K562 (cell line): ENCODE measurements at regions not wholly inside any gene's neighbourhood (a gene's known extent, or its start where the extent isn't known, plus 50 kb on each side); places are given as distances from the start of the nearest gene placed in this dataset.

ENCODE experiments used
- ATAC-seq: fragments of 200-7000 bp; cut with Tn5 transposase; 3 replicates; pipeline ENCODE4 v1.9.1; 2020; ENCODE audit warnings: moderate library complexity
- BruUV-seq: library from RNA; stranded (reverse); fragments of 400-500 nt; replicated peaks from 2 replicates; lab custom pipeline; 2021; lab: Mats Ljungman, UMichigan
- CTCF ChIA-PET: fragments of 300-600 bp; formaldehyde crosslinking; extraction: SDS; loops from one replicate; lab custom pipeline; 2021; ENCODE audit warnings: low intra/inter-chr PET ratio; lab: Yijun Ruan, JAX
- POLR2A ChIA-PET: fragments of 300-600, 350-650 bp; sonication (Branson Sonifier 250); formaldehyde crosslinking; extraction: SDS; loops from one replicate; lab custom pipeline; 2021; ENCODE audit warnings: antibody characterized with exemption, inconsistent platforms; lab: Yijun Ruan, JAX
- DNase-seq, 4 experiments: peaks; one replicate each; pipeline versions ENCODE4 v3.0.0 to v3.0.0-alpha.2; 2011 to 2018; ENCODE audit warnings: low spot score in 3 of 4, mixed read lengths in 3 of 4; ENCODE audit errors: extremely low read depth in 1 of 4
- FAIRE-seq: peaks from 2 replicates; lab custom pipeline; 2011; peaks lifted over from hg19 to GRCh38; lab: Jason Lieb, UNC
- H2AFZ ChIP-seq: 2 replicates; pipeline ENCODE4 v1.6.0; 2011; ENCODE audit warnings: low read depth, low read length, control low read depth, inconsistent platforms
- H3K27ac ChIP-seq: fragments of 200-600 bp; 3 replicates; pipeline ENCODE4 v1.8.0; 2011; ENCODE audit warnings: low read depth, mild to moderate bottlenecking, control low read depth, inconsistent platforms, low read length, moderate library complexity, mixed read lengths; ENCODE audit errors: extremely low read depth
- H3K27me3 ChIP-seq, 2 experiments: fragments of 300-600 bp in 1 of 2; 2 replicates in 1 of 2; 3 replicates in 1 of 2; pipeline versions ENCODE4 v1.6.0 to v1.8.0; 2011; ENCODE audit warnings: inconsistent platforms in 2 of 2, low read length in 2 of 2, mild to moderate bottlenecking in 1 of 2, mixed read lengths in 1 of 2, moderate library complexity in 1 of 2; ENCODE audit not compliant: control insufficient read depth in 2 of 2, insufficient read depth in 2 of 2
- H3K36me3 ChIP-seq: fragments of 300-600 bp; 3 replicates; pipeline ENCODE4 v1.8.0; 2011; ENCODE audit warnings: mild to moderate bottlenecking, low read length, inconsistent platforms; ENCODE audit not compliant: control insufficient read depth, insufficient read depth
- H3K4me1 ChIP-seq, 2 experiments: fragments of 200-600 bp in 1 of 2; replicated peaks in 1 of 2; 2 replicates in 1 of 2; 3 replicates in 1 of 2; pipeline versions ENCODE4 v1.5.1 to v1.8.0; 2011; ENCODE audit warnings: inconsistent platforms in 2 of 2, low read length in 2 of 2, mild to moderate bottlenecking in 1 of 2, mixed read lengths in 1 of 2, moderate library complexity in 1 of 2; ENCODE audit not compliant: control insufficient read depth in 2 of 2, insufficient read depth in 2 of 2
- H3K4me2 ChIP-seq: 2 replicates; pipeline ENCODE4 v1.6.1; 2011; ENCODE audit warnings: low read length, control low read depth, inconsistent platforms, mixed read lengths; ENCODE audit not compliant: insufficient read depth
- H3K4me3 ChIP-seq: fragments of 200-600 bp; sonication (generic), shearing (Covaris generic); 2 replicates; pipeline ENCODE4 v1.5.1; 2016; ENCODE audit warnings: control low read depth, inconsistent platforms
- H3K79me2 ChIP-seq: fragments of 200-600 bp; 3 replicates; pipeline ENCODE4 v1.8.0; 2011; ENCODE audit warnings: low read length, inconsistent platforms; ENCODE audit not compliant: control insufficient read depth, insufficient read depth
- H3K9ac ChIP-seq, 2 experiments: 2 replicates each; pipeline versions ENCODE4 v1.6.0 to v1.6.1; 2011; ENCODE audit warnings: low read depth in 2 of 2, low read length in 2 of 2, control low read depth in 1 of 2, inconsistent platforms in 1 of 2, mild to moderate bottlenecking in 1 of 2, mixed read lengths in 1 of 2; ENCODE audit not compliant: insufficient read depth in 1 of 2
- H3K9me1 ChIP-seq: one replicate; pipeline ENCODE4 v1.6.0; 2011; ENCODE audit warnings: inconsistent platforms, mild to moderate bottlenecking, low read length, moderate library complexity; ENCODE audit not compliant: control insufficient read depth, insufficient read depth
- H3K9me3 ChIP-seq: replicated peaks from 2 replicates; pipeline ENCODE4 v1.5.1; 2011; ENCODE audit warnings: low read depth, low read length, inconsistent platforms; ENCODE audit not compliant: control insufficient read depth, insufficient read depth
- H4K20me1 ChIP-seq: replicated peaks from 2 replicates; pipeline ENCODE4 v1.6.1; 2011; ENCODE audit warnings: low read length, inconsistent platforms, mixed read lengths; ENCODE audit not compliant: control insufficient read depth, insufficient read depth
- REST ChIP-seq, 2 experiments: fragments of 450-650 bp; formaldehyde crosslinking in 1 of 2; IDR thresholded peaks; 2 replicates each; pipeline versions ENCODE4 v1.4.0 to v1.6.1; 2014 to 2020; ENCODE audit warnings: mild to moderate bottlenecking in 2 of 2, borderline replicate concordance in 1 of 2, low read depth in 1 of 2
- SPI1 ChIP-seq: IDR thresholded peaks from 2 replicates; pipeline ENCODE4 v1.6.1; 2011; ENCODE audit warnings: low read depth, low read length, control low read depth, borderline replicate concordance
- TFAM ChIP-seq: fragments of 250-450 bp; sonication (Bioruptor Pico); conservative IDR thresholded peaks from 2 replicates; pipeline ENCODE4 v1.5.0; 2021; ENCODE audit warnings: mild to moderate bottlenecking, moderate library complexity
- THRA ChIP-seq: fragments of 450-650 bp; IDR thresholded peaks from 2 replicates; pipeline ENCODE4 v1.6.1; 2017; ENCODE audit warnings: mild to moderate bottlenecking, moderate library complexity
- WGBS: fragments of 100-300 bp; shearing (Covaris generic); methylation state at CpG from one replicate; pipeline ENCODE4 v1.1.6; 2016; ENCODE audit warnings: low coverage, mixed read lengths; ENCODE audit not compliant: insufficient coverage; ENCODE audit errors: missing lambda C conversion rate; 5-methylcytosine and 5-hydroxymethylcytosine counted together
- in situ Hi-C: fragments of 300-500 bp; cut with MboI; formaldehyde crosslinking; loops from 4 replicates; pipeline ENCODE4 v1.15.0; 2018; ENCODE audit warnings: inconsistent platforms, mixed read lengths
- intact Hi-C: fragments of 100-400 bp; cut with micrococcal nuclease; formaldehyde crosslinking; loops from 2 replicates; pipeline ENCODE4 v1.14.2; 2022

- intact Hi-C loops: no loop called here
- BruUV-seq: no TSS peak
These were observed 191.8 kb upstream of the ARG1 start for GRCh38 chr6:131381052-131381708.

GRCh38 chr6:131381709-131382093, 191.3 kb upstream of the ARG1 start:
- Histone ChIP-seq H3K27ac (no peak overlapping the region), H3K4me2 (no peak overlapping the region), H3K79me2 (no peaks in the 10 kb centered on the region), H3K9me1 (no peaks in the 10 kb centered on the region), H3K27me3 (peaks cover 15 to 36% of the 10 kb centered on the region in 2 experiments; a peak in 4 of 5 replicates), H2AFZ (no peak overlapping the region), H3K4me1 (no peaks in the 10 kb centered on the region), H3K36me3 (no peaks in the 10 kb centered on the region), H3K4me3 (no peak overlapping the region), H3K9ac (no peak overlapping the region), H4K20me1 (no peaks in the 10 kb centered on the region), H3K9me3 (no peaks in the 10 kb centered on the region)
- ChIA-PET CTCF (no interaction called here), POLR2A (no interaction called here)
- WGBS: 2% methylated on average over 7 of the region's 7 CpGs
- DNase-seq (no peak), ATAC-seq (no peak), FAIRE-seq (no peak)
- in situ Hi-C loops: no loop called here
- BruUV-seq: no TSS peak
- intact Hi-C loops: no loop called here
- TF ChIP-seq REST (IDR thresholded peaks at IDR 0.05; ENCODE audit: borderline replicate concordance): peak; percentile 16; the same call in 1 of the 2 replicates
- TF ChIP-seq REST (CRISPR knock-in tag; IDR thresholded peaks at IDR 0.05; ENCODE audit: low read depth): no peak

More at GRCh38 chr6:131381052-131381708, 191.8 kb upstream of the ARG1 start:
- no peaks in the 10 kb centered on the region for H3K79me2 ChIP-seq
- no peak for DNase-seq
- peaks cover 15 to 35% of the 10 kb centered on the region in 2 experiments; a peak in 4 of 5 replicates for H3K27me3 ChIP-seq
- TF ChIP-seq SPI1: no peak
- TF ChIP-seq TFAM (CRISPR knock-in tag): no peak
- TF ChIP-seq THRA: no peak
- H3K4me1 ChIP-seq: no peaks in the 10 kb centered on the region
- POLR2A ChIA-PET: no interaction called here
- no peak overlapping the region for H3K4me3 ChIP-seq
- H4K20me1 ChIP-seq: no peaks in the 10 kb centered on the region
- H3K9ac ChIP-seq: no peak overlapping the region
- no peaks in the 10 kb centered on the region for H3K9me1 ChIP-seq
- H3K4me2 ChIP-seq: no peak overlapping the region
- no peak for FAIRE-seq
- CTCF ChIA-PET: no interaction called here
- no peak overlapping the region for H3K27ac ChIP-seq
- in situ Hi-C loops: no loop called here
- H3K36me3 ChIP-seq: no peaks in the 10 kb centered on the region
- no peak for ATAC-seq
- H3K9me3 ChIP-seq: no peaks in the 10 kb centered on the region
- H2AFZ ChIP-seq: no peak overlapping the region
- 2% methylated on average over 9 of the region's 9 CpGs for WGBS
